ENCODE measurements at regions not wholly inside any gene's neighbourhood (a gene's known extent, or its start where the extent isn't known, plus 50 kb on each side); places are given as distances from the start of the nearest gene placed in this dataset.
"Not testable (repeated sequence)": the region's sequence is repeated elsewhere in the genome, so short reads cannot be mapped to it uniquely, and the experiment has no call there.

GRCh38 chr6:163748036-163748435 lies 333.5 kb downstream of the QKI start:
- no peak for DNase-seq (ENCODE audit: low read depth in 2 of 2)

GRCh38 chr6:163747058-163747457 lies 332.5 kb downstream of the QKI start:
- not testable (repeated sequence) for DNase-seq (ENCODE audit: low read depth in 2 of 2)

GRCh38 chr6:163745536-163746400 lies 331.2 kb downstream of the QKI start:
- no peak for DNase-seq (ENCODE audit: low read depth in 2 of 2)

- no peak for DNase-seq (ENCODE audit: low read depth in 2 of 2)
These were observed 329.9 kb downstream of the QKI start for GRCh38 chr6:163744256-163744925.

GRCh38 chr6:163743796-163744195 lies 329.3 kb downstream of the QKI start:
- DNase-seq (ENCODE audit: low read depth in 2 of 2), result no peak

GRCh38 chr6:163741743-163742363 lies 327.3 kb downstream of the QKI start:
- DNase-seq (ENCODE audit: low read depth in 2 of 2), result no peak

GRCh38 chr6:163741342-163741741 lies 326.8 kb downstream of the QKI start:
- DNase-seq (ENCODE audit: low read depth in 2 of 2), result no peak

- DNase-seq (ENCODE audit: low read depth in 2 of 2), result no peak
These were observed 325.4 kb downstream of the QKI start for GRCh38 chr6:163739966-163740365.

GRCh38 chr6:163739408-163739725 lies 324.8 kb downstream of the QKI start:
- no peak for DNase-seq (ENCODE audit: low read depth in 2 of 2)

- DNase-seq (ENCODE audit: low read depth in 2 of 2), result no peak
These were observed 324.3 kb downstream of the QKI start for GRCh38 chr6:163738725-163739407.

GRCh38 chr6:163738304-163738703 lies 323.8 kb downstream of the QKI start:
- DNase-seq (ENCODE audit: low read depth in 2 of 2), result no peak

- no peak for DNase-seq (ENCODE audit: low read depth in 2 of 2)
These were observed 320.6 kb downstream of the QKI start for GRCh38 chr6:163735076-163735475.

- no peak for DNase-seq (ENCODE audit: low read depth in 2 of 2)
These were observed 318.5 kb downstream of the QKI start for GRCh38 chr6:163733061-163733460.

- DNase-seq (ENCODE audit: low read depth in 2 of 2), result no peak
These were observed 318.0 kb downstream of the QKI start for GRCh38 chr6:163732479-163732878.

GRCh38 chr6:163732014-163732351 lies 317.5 kb downstream of the QKI start:
- not testable (repeated sequence) for DNase-seq (ENCODE audit: low read depth in 2 of 2)

GRCh38 chr6:163731215-163732013 lies 316.9 kb downstream of the QKI start:
- no peak for DNase-seq (ENCODE audit: low read depth in 2 of 2)

GRCh38 chr6:163730246-163731210 lies 316.0 kb downstream of the QKI start:
- DNase-seq (ENCODE audit: low read depth in 2 of 2), result no peak

GRCh38 chr6:163729127-163729872 lies 314.8 kb downstream of the QKI start:
- DNase-seq (ENCODE audit: low read depth in 2 of 2), result no peak

- DNase-seq (ENCODE audit: low read depth in 2 of 2), result no peak
These were observed 314.1 kb downstream of the QKI start for GRCh38 chr6:163728442-163729126.
